HepG2 (cell line): ENCODE measurements at regions not wholly inside any gene's neighbourhood (a gene's known extent, or its start where the extent isn't known, plus 50 kb on each side); places are given as distances from the start of the nearest gene placed in this dataset.

Source experiments
- ATAC-seq: fragments of 200-7000 bp; cut with Tn5 transposase; 3 replicates; pipeline ENCODE4 v1.9.1; 2020; ENCODE audit warnings: mild to moderate bottlenecking, moderate library complexity
- BruUV-seq: library from RNA; stranded (reverse); fragments of 400-500 nt; replicated peaks from 2 replicates; lab custom pipeline; 2021; lab: Mats Ljungman, UMichigan
- CTCF ChIA-PET: fragments of 300-600 bp; formaldehyde crosslinking; extraction: SDS; loops from one replicate; lab custom pipeline; 2021; ENCODE audit warnings: low total read pairs, inconsistent platforms, low intra/inter-chr PET ratio; lab: Yijun Ruan, JAX
- POLR2A ChIA-PET: fragments of 350-600 bp; sonication (Branson Sonifier 250); formaldehyde crosslinking; loops from one replicate; lab custom pipeline; 2020; ENCODE audit warnings: antibody characterized with exemption, inconsistent platforms; lab: Yijun Ruan, JAX
- DNase-seq: peaks from one replicate; pipeline ENCODE4 v3.0.0-alpha.2; 2015; ENCODE audit warnings: low spot score
- FAIRE-seq: peaks from 3 replicates; lab custom pipeline; 2011; peaks lifted over from hg19 to GRCh38; lab: Jason Lieb, UNC
- H2AFZ ChIP-seq: one replicate; pipeline ENCODE4 v1.6.1; 2011; ENCODE audit warnings: low read length, inconsistent platforms
- H3K27ac ChIP-seq: fragments of 300-600 bp; 3 replicates; pipeline ENCODE4 v1.8.0; 2011; ENCODE audit warnings: mixed run types, mild to moderate bottlenecking, mixed read lengths, low read length, inconsistent platforms; ENCODE audit not compliant: insufficient read depth; ENCODE audit errors: extremely low read length
- H3K27me3 ChIP-seq, 2 experiments: fragments of 200-600 bp in 1 of 2; 2 replicates in 1 of 2; 3 replicates in 1 of 2; pipeline versions ENCODE4 v1.6.0 to v1.8.0; 2011; ENCODE audit warnings: low read length in 2 of 2, mild to moderate bottlenecking in 2 of 2, moderate library complexity in 2 of 2, inconsistent platforms in 1 of 2; ENCODE audit not compliant: insufficient read depth in 2 of 2, control insufficient read depth in 1 of 2
- H3K36me3 ChIP-seq, 2 experiments: fragments of 200-600 bp in 1 of 2; replicated peaks in 1 of 2; 2 replicates in 1 of 2; 3 replicates in 1 of 2; pipeline versions ENCODE4 v1.5.1 to v1.8.0; 2011; ENCODE audit warnings: low read length in 2 of 2, inconsistent platforms in 1 of 2; ENCODE audit not compliant: insufficient read depth in 2 of 2, control insufficient read depth in 1 of 2
- H3K4me1 ChIP-seq: 2 replicates; pipeline ENCODE4 v1.5.1; 2012; ENCODE audit warnings: low read length, inconsistent platforms; ENCODE audit not compliant: insufficient read depth
- H3K4me2 ChIP-seq: 2 replicates; pipeline ENCODE4 v1.6.0; 2011; ENCODE audit warnings: low read depth, low read length, inconsistent platforms
- H3K4me3 ChIP-seq, 3 experiments: fragments of 200-600 bp in 1 of 3; sonication (generic), shearing (Covaris generic) in 1 of 3; replicated peaks in 1 of 3; 2 replicates each; pipeline ENCODE4 v1.5.1; 2011 to 2016; ENCODE audit warnings: low read length in 3 of 3, inconsistent platforms in 2 of 3, low read depth in 2 of 3, mild to moderate bottlenecking in 2 of 3, control low read depth in 1 of 3, mixed read lengths in 1 of 3; ENCODE audit not compliant: insufficient read depth in 1 of 3
- H3K79me2 ChIP-seq: one replicate; pipeline ENCODE4 v1.6.1; 2011; ENCODE audit warnings: low read length, inconsistent platforms; ENCODE audit not compliant: insufficient read depth
- H3K9ac ChIP-seq: 2 replicates; pipeline ENCODE4 v1.6.0; 2011; ENCODE audit warnings: mild to moderate bottlenecking, low read depth, low read length, inconsistent platforms; ENCODE audit not compliant: insufficient read depth
- H3K9me3 ChIP-seq: 2 replicates; pipeline ENCODE4 v1.5.1; 2012; ENCODE audit warnings: mild to moderate bottlenecking, low read length
- H4K20me1 ChIP-seq: 2 replicates; pipeline ENCODE4 v1.6.0; 2011; ENCODE audit warnings: inconsistent platforms, mild to moderate bottlenecking, low read length, moderate library complexity; ENCODE audit not compliant: insufficient read depth
- ARID2 ChIP-seq: sonication (generic); formaldehyde crosslinking; IDR thresholded peaks from 2 replicates; pipeline ENCODE4 v1.8.1; 2022; ENCODE audit warnings: mild to moderate bottlenecking, missing genetic modification reagents, borderline replicate concordance
- CENPX ChIP-seq: sonication (generic); formaldehyde crosslinking; IDR thresholded peaks from 2 replicates; pipeline ENCODE4 v1.9.0; 2021; ENCODE audit warnings: mild to moderate bottlenecking, missing genetic modification reagents, moderate library complexity
- FOXJ3 ChIP-seq: sonication (generic); formaldehyde crosslinking; IDR thresholded peaks from 2 replicates; pipeline ENCODE4 v1.4.0; 2020; ENCODE audit warnings: missing genetic modification reagents, mild to moderate bottlenecking, borderline replicate concordance
- GABPB1 ChIP-seq: IDR thresholded peaks from 2 replicates; pipeline ENCODE4 v1.6.1; 2016; ENCODE audit warnings: mild to moderate bottlenecking, missing genetic modification reagents, moderate library complexity, missing compliant biosample characterization
- HOXA7 ChIP-seq: sonication (generic); formaldehyde crosslinking; IDR thresholded peaks from 2 replicates; pipeline ENCODE4 v1.8.1; 2022; ENCODE audit warnings: mild to moderate bottlenecking, missing genetic modification reagents, moderate library complexity
- NCOR1 ChIP-seq: fragments of 200-600 bp; sonication (generic); IDR thresholded peaks from 2 replicates; pipeline ENCODE4 v1.7.0; 2017; ENCODE audit warnings: antibody characterized with exemption, low read length, borderline replicate concordance
- RAD51 ChIP-seq: fragments of 450-650 bp; IDR thresholded peaks from 2 replicates; pipeline ENCODE4 v1.6.1; 2016; ENCODE audit warnings: borderline replicate concordance
- SIX4 ChIP-seq: sonication (generic); formaldehyde crosslinking; IDR thresholded peaks from 2 replicates; pipeline ENCODE4 v1.4.0; 2020; ENCODE audit warnings: missing genetic modification reagents
- SOX13 ChIP-seq, 3 experiments: fragments of 450-650 bp in 1 of 3; sonication (generic) in 1 of 3; formaldehyde crosslinking in 1 of 3; IDR thresholded peaks in 2 of 3; conservative IDR thresholded peaks in 1 of 3; 2 replicates each; pipeline versions ENCODE4 v1.5.0 to v1.6.1; 2016 to 2020; ENCODE audit warnings: antibody characterized with exemption in 1 of 3, mild to moderate bottlenecking in 1 of 3, missing compliant biosample characterization in 1 of 3, missing genetic modification reagents in 1 of 3, moderate library complexity in 1 of 3
- ZNF20 ChIP-seq: sonication (generic); formaldehyde crosslinking; IDR thresholded peaks from 2 replicates; pipeline ENCODE4 v1.4.0; 2020; ENCODE audit warnings: mild to moderate bottlenecking, moderate library complexity, missing genetic modification reagents
- ZNF232 ChIP-seq: sonication (generic); formaldehyde crosslinking; IDR thresholded peaks from 2 replicates; pipeline ENCODE4 v1.4.0; 2020; ENCODE audit warnings: missing genetic modification reagents, borderline replicate concordance
- ZNF292 ChIP-seq: sonication (generic); formaldehyde crosslinking; IDR thresholded peaks from 2 replicates; pipeline ENCODE4 v1.8.1; 2022; ENCODE audit warnings: mild to moderate bottlenecking, low read depth, missing genetic modification reagents, borderline replicate concordance
- WGBS: methylation state at CpG from one replicate; pipeline ENCODE4 v1.1.6; 2017; ENCODE audit warnings: low lambda C conversion rate; 5-methylcytosine and 5-hydroxymethylcytosine counted together
- in situ Hi-C: cut with HindIII; loops from 2 replicates; pipeline ENCODE4 v1.10.0; 2017; ENCODE audit warnings: low pct_unique_long_range_greater_than_20kb; ENCODE audit not compliant: extremely low pct_ligation_motif_present
- intact Hi-C: fragments of 100-400 bp; cut with micrococcal nuclease; formaldehyde crosslinking; loops from one replicate; pipeline ENCODE4 v1.10.0; 2022; ENCODE audit not compliant: unreplicated experiment
- TF ChIP-seq, protein P1 (sequence below): IDR thresholded peaks from 2 replicates; pipeline ENCODE4 v1.4.0; 2020; ENCODE audit warnings: mild to moderate bottlenecking, missing genetic modification reagents
- TF ChIP-seq, protein P2 (sequence below): sonication (generic); formaldehyde crosslinking; IDR thresholded peaks from 2 replicates; pipeline ENCODE4 v1.5.1; 2020; ENCODE audit warnings: missing genetic modification reagents, mild to moderate bottlenecking, borderline replicate concordance
- TF ChIP-seq, protein P3 (sequence below): sonication (generic); formaldehyde crosslinking; IDR thresholded peaks from 2 replicates; pipeline ENCODE4 v1.5.1; 2020; ENCODE audit warnings: mild to moderate bottlenecking, moderate library complexity, missing genetic modification reagents
- TF ChIP-seq, protein P4 (sequence below): sonication (generic); formaldehyde crosslinking; IDR thresholded peaks from 2 replicates; pipeline ENCODE4 v1.4.0; 2020; ENCODE audit warnings: missing genetic modification reagents

DNA sequence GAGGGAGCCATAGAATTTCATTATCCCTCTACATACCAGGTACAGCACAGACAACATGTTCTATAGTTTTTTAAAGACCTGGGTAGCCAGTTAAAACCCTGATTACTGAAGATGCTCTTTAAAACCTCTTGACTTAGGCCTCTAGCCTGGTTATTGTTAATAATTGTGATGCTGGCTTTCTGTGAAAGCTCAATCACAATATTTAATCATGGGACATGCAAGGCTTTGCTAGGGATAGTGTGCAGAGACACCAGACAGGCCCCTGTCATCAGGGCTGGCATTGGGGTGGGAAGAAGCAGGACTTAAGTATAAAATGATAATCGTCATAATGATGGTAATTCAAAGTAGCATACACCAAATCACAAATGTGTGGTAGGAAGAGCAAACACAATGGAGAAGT lies 274.4 kb downstream of the PTBP2 start:
- Histone ChIP-seq H3K36me3 (no peaks in the 10 kb centered on the region), H3K79me2 (no peaks in the 10 kb centered on the region), H4K20me1 (no peaks in the 10 kb centered on the region), H2AFZ (no peak overlapping the region), H3K4me2 (no peak overlapping the region), H3K27me3 (no peaks in the 10 kb centered on the region), H3K4me1 (no peaks in the 10 kb centered on the region), H3K9ac (no peak overlapping the region), H3K9me3 (no peaks in the 10 kb centered on the region), H3K4me3 (no peak overlapping the region), H3K27ac (no peak overlapping the region)
- in situ Hi-C loops = no loop called here
- FAIRE-seq (no peak), ATAC-seq (no peak), DNase-seq (no peak)
- CTCF ChIA-PET = no interaction called here
- BruUV-seq = no TSS peak
- intact Hi-C loops = no loop called here
- POLR2A ChIA-PET = no interaction called here
- whole genome bisulfite sequencing = 0% methylated on average over 1 of the region's 1 CpG
- TF ChIP-seq SIX4 (CRISPR knock-in tag) (no peak), GABPB1 (CRISPR knock-in tag) (no peak), ZNF20 (CRISPR knock-in tag) (no peak), HOXA7 (no peak), RAD51 (no peak), ZNF232 (CRISPR knock-in tag) (no peak), ZNF292 (CRISPR knock-in tag) (no peak), NCOR1 (no peak), FOXJ3 (CRISPR knock-in tag) (no peak), SOX13 (IDR thresholded peaks at IDR 0.05) (no peak), SOX13 (CRISPR knock-in tag; conservative IDR thresholded peaks at IDR 0.05 in 1 of 2, IDR thresholded peaks at IDR 0.05 in 1 of 2) (no peak), ARID2 (CRISPR knock-in tag) (no peak), CENPX (no peak)
- TF ChIP-seq, protein P1, sequence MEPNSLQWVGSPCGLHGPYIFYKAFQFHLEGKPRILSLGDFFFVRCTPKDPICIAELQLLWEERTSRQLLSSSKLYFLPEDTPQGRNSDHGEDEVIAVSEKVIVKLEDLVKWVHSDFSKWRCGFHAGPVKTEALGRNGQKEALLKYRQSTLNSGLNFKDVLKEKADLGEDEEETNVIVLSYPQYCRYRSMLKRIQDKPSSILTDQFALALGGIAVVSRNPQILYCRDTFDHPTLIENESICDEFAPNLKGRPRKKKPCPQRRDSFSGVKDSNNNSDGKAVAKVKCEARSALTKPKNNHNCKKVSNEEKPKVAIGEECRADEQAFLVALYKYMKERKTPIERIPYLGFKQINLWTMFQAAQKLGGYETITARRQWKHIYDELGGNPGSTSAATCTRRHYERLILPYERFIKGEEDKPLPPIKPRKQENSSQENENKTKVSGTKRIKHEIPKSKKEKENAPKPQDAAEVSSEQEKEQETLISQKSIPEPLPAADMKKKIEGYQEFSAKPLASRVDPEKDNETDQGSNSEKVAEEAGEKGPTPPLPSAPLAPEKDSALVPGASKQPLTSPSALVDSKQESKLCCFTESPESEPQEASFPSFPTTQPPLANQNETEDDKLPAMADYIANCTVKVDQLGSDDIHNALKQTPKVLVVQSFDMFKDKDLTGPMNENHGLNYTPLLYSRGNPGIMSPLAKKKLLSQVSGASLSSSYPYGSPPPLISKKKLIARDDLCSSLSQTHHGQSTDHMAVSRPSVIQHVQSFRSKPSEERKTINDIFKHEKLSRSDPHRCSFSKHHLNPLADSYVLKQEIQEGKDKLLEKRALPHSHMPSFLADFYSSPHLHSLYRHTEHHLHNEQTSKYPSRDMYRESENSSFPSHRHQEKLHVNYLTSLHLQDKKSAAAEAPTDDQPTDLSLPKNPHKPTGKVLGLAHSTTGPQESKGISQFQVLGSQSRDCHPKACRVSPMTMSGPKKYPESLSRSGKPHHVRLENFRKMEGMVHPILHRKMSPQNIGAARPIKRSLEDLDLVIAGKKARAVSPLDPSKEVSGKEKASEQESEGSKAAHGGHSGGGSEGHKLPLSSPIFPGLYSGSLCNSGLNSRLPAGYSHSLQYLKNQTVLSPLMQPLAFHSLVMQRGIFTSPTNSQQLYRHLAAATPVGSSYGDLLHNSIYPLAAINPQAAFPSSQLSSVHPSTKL (CRISPR knock-in tag) = no peak
- TF ChIP-seq, protein P2, sequence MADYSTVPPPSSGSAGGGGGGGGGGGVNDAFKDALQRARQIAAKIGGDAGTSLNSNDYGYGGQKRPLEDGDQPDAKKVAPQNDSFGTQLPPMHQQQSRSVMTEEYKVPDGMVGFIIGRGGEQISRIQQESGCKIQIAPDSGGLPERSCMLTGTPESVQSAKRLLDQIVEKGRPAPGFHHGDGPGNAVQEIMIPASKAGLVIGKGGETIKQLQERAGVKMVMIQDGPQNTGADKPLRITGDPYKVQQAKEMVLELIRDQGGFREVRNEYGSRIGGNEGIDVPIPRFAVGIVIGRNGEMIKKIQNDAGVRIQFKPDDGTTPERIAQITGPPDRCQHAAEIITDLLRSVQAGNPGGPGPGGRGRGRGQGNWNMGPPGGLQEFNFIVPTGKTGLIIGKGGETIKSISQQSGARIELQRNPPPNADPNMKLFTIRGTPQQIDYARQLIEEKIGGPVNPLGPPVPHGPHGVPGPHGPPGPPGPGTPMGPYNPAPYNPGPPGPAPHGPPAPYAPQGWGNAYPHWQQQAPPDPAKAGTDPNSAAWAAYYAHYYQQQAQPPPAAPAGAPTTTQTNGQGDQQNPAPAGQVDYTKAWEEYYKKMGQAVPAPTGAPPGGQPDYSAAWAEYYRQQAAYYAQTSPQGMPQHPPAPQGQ = no peak
- TF ChIP-seq, protein P3, sequence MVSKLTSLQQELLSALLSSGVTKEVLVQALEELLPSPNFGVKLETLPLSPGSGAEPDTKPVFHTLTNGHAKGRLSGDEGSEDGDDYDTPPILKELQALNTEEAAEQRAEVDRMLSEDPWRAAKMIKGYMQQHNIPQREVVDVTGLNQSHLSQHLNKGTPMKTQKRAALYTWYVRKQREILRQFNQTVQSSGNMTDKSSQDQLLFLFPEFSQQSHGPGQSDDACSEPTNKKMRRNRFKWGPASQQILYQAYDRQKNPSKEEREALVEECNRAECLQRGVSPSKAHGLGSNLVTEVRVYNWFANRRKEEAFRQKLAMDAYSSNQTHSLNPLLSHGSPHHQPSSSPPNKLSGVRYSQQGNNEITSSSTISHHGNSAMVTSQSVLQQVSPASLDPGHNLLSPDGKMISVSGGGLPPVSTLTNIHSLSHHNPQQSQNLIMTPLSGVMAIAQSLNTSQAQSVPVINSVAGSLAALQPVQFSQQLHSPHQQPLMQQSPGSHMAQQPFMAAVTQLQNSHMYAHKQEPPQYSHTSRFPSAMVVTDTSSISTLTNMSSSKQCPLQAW = no peak
- TF ChIP-seq, protein P4, sequence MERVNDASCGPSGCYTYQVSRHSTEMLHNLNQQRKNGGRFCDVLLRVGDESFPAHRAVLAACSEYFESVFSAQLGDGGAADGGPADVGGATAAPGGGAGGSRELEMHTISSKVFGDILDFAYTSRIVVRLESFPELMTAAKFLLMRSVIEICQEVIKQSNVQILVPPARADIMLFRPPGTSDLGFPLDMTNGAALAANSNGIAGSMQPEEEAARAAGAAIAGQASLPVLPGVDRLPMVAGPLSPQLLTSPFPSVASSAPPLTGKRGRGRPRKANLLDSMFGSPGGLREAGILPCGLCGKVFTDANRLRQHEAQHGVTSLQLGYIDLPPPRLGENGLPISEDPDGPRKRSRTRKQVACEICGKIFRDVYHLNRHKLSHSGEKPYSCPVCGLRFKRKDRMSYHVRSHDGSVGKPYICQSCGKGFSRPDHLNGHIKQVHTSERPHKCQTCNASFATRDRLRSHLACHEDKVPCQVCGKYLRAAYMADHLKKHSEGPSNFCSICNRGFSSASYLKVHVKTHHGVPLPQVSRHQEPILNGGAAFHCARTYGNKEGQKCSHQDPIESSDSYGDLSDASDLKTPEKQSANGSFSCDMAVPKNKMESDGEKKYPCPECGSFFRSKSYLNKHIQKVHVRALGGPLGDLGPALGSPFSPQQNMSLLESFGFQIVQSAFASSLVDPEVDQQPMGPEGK (CRISPR knock-in tag) = no peak
